NCI-H128 (cell line): ENCODE measurements at regions not wholly inside any gene's neighbourhood (a gene's known extent, or its start where the extent isn't known, plus 50 kb on each side); places are given as distances from the start of the nearest gene placed in this dataset.
"Not testable (repeated sequence)": the region's sequence is repeated elsewhere in the genome, so short reads cannot be mapped to it uniquely, and the experiment has no call there.

Experiments used
- DNase-seq: peaks from one replicate; lab custom pipeline; 2025; ENCODE audit not compliant: unreplicated experiment; lab: John Stamatoyannopoulos, UW

DNA sequence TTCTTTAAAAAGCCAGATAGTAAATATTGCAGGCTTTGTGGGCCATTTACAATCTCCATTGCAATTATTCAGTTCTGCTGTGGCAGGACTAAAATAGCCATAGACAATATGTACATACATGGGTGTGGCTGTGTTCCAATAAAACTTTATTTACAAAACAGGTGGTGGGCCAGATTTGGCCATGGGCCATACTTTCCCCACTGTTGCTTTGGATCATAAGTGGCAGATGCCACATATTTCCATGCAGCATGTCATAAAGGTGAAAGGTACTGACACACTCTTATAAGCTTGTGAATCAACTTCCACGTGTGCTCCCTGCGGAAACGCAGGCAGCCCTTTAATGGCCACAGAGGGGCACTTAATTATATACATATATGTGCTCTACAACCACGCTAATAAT, 244.4 kb upstream of the FOXN3 start:
- no peak for DNase-seq

DNA sequence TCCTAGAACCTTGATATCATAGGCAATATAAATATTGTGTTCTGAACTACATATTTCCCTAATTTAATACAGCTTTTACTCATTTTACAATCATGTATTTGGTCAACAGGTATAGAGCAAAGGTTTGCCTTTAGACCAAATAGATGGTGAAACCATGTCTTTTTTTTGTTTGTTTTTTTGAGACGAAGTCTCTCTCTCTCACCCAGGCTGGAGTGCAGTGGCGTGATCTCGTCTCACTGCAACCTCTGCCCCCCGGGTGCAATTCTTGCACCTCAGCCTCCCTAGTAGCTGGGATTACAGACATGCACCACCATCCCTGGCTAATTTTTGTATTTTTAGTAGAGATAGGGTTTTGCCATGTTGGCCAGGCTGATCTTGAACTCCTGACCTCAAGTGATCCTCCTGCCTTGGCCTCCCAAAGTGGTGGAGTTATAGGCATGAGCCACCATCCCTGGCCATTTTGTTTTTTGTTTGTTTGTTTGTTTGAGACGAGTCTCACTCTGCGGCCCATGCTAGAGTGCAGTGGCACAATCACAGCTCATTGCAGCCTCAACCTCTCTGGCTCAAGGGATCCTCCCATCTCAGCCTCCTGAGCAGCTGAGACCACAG, 243.7 kb upstream of the FOXN3 start:
- not testable (repeated sequence) for DNase-seq

DNA sequence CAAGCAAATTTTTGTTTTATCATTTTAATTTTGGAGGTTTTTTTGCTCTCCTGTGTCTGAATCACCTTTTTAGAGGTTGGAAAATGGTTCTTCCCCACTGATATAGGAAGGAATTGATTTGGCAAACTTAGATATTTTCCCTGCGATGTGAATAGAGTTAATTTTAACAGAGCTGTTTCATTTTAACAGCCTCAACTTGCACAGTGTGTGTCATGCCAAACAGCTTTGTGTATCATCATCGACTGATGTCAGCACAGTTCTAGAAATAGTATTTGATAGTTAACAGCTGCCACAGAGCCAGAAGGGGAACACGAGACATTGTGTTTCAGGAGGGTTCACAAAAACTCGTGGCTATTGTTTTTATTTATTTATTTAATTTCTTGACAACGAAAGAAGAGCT, 243.1 kb upstream of the FOXN3 start:
- DNase-seq: no peak

DNA sequence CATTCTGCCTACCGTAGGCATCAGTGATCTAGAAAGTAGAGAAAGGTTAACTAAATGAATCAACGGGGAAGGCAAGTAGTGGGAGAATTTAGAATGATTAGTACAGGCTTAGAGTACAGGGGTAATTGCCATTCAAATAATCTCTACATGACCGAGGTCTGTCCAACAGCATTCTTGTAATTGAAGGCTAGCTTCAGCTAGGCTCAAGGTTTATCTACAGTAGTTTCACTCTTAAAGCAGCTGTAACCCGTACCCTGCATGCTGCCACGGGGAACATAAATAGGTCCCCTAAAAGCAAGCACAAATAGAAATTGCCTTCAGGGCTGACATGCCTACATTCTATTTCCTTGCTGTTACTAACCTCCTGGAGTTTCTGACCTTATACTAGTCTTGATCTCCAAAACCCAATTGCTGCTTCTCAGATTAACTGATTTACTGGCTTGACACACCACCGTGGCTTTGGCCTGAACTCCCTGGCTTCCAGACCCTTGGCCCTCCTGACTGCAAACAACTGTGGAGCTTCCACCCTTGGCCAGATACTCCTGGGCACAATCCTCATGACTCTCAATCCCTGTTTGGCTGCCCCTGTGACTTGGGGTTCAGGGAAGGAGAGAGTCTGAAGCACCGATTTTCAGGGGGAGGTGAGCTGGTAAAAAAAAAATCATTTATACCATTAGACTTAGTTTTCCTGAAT, 242.1 kb upstream of the FOXN3 start:
- DNase-seq: no peak

DNA sequence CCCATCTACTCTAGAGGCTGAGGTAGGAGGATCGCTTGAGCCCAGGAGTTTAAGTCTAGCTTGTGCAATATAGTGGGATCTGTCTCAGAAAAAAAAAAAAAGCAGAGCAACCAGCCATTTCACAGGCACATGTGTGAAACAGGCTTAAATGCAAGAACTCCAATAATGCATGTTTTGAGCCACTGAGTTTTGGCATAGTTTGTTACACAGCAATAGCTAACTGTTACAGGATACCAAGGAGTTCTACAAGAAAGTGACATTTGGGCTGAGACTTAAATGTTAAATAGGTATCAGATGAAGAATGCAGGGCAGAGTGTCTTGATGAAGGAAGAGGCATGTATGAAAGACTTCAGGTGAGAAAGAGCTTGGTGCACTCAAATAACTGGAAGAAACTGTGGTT, 240.0 kb upstream of the FOXN3 start:
- no peak for DNase-seq

DNA sequence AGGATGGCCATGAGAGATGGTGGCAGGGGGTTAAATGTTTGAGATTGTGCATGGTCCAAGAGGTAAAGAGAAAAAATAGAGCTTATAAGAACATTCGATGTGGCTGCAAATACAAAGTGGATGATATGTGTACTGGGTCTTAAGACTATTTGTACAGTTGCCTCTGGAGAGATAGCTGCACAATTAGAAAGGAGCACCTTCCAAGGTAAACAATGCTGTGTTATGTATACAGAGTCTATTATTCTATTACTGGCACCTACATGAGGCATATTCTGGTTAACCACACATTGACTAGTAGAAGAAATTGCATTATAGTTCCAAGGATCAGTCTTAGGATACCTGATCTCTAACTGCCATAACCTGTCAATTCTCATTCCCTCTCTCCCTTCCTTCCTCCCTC, 238.0 kb upstream of the FOXN3 start:
- no peak for DNase-seq

DNA sequence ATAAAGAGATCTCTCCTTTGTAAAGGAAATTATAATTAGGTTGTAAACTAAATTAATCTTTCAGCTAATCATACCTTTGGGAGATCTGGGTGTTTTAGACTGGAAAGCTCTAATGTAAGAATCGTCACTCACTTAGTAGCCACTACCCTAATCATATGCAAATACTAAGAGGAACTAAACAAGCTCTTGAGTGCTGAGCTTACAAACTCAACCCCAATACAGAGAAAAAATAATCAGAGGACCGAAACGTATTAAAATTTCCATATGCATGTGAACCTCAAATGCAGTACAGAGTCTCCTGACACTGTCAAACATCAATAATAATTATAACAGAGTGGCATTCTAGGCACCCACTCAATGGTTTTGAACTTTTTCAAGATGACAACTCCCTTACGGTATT, 235.3 kb upstream of the FOXN3 start:
- DNase-seq: no peak

DNA sequence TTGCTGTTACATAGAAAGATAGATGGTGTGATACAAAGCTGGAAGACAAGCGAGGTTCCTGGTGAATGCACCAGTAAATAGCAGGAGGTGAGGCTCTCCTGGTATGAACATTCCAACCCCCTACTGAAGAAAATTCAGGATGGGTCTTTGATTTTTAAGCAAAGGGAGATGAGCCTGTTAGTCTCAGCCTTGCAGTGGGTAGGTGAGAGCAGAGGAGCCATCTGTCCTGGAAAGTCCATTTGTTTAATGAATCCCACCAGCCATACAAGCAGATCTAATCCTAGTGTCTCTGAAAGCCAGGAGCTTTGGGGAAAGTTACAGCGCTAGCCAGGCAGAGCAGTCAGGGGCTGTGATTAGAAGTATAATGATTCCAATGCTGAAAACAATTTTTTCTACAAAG, 234.8 kb upstream of the FOXN3 start:
- DNase-seq: no peak

DNA sequence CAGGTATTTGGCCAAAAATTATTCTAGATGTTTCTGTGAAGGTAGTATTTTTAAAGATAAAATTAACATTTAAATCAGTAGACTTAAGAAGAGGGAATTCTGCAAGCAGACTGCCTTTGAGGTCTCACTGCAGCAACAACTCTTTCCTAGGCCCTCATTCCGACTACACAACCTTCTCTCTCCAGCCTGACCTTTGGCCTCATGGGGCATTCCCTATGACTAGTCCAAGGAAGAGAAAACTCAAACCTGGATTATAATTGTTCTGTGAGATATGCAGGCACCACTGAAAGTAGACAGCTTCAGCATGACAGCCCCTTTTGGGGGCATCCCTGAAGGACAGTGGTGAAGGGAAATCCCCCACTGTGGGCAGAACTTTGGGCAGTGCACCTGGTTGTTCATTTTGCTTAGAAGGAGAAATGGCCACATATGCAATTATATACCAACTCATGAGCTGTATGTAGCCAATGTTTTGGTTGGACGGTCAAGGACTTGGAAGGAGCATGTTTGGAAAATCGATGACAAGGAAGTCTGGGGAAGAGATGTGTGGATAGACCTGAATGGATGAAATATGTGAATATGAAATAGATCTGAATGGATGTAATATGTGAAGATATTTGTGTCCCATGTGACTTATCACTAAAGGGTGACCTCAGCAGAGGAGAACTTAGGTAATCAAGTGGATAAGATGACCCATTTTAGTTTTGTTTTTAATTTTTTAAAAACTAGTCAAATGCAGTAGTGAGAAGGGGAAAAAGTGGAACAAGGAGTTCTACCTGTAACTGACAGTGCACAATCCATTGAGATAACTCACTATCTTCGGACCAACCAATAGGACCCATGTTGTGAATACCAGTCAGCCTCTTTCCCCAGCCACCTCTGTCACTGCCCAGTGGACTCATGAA, 233.3 kb upstream of the FOXN3 start:
- DNase-seq: no peak

DNA sequence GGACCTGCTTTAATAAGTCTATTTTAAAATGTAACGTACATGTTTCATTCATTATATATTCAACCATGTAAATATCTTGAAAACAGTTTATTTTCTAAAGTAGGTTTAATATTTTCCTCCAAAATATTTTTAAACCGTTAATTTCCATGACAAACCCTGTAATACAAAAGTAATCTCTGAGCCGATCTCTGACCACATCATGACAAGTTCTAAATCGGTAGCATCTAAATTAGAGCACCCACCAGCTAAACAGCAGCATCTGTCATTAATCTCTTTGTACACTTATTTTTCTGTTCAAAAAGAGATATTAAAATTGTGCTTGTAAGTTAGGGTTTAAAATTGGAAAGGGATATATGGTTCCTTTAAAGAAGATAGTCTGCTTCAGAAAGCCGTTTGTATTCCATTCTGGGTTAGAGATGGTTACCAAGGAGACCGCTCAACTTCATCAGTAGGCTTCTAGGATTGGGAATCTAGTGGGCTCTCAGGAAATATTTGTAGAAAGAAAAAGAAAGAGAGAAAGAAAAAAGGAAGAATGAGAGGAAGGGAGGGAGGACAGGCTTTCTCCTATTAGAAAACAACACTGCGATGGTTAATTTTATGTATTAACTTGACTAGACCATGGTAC, 232.5 kb upstream of the FOXN3 start:
- no peak for DNase-seq

DNA sequence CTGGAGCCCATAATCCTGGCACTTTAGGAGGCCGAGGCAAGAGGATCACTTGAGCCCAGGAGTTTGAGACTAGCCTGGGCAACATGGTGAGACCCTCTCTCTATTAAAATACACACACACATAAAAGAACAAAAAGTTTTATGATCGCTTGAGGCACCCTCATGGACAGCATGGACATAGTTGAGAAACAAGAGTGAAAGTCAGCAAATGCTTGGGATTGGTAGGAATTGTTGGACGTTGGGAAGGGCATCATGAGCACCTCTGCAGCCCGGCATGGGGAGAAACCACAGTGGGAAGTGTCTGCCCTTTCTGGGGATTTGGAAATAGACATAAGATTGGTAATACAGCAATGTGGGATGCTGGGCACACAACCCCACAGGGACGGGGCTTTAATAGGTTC, 231.9 kb upstream of the FOXN3 start:
- DNase-seq: no peak

DNA sequence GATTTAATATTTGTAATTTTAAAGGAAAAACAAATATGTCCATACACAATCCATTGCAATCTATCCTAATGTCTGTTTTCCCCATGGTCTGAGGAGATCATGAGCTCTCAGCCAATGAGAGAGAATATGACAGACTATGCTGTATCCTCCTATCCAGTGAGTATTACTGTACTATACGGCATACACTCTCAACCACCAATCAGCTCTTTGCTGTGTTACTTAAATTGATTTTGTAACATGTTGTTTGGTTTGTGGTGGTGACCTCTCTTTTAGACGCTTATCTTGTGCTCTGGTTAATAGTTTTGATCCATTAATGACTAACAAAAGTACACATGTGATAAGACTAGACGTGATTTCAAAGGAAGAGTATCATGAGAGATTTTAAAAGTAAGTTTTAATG, 231.5 kb upstream of the FOXN3 start:
- DNase-seq: no peak

DNA sequence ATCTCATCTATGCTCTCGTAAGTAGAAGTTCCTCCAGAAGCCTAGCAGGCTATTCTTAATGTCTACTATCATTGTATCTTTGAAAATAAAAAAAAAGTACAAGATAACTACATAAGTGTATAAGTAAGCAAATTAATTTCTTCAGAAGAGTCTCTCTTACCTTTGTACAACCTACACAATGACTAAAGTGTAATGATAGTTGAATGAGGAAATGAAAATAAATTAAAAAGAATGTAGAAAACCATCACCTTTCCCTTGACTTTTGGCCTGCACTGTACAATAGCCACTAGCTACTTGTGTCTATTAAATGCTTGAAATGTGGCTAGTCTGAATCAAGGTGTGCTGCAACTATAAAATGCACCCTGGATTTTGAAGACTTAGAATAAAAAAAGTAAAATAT, 229.9 kb upstream of the FOXN3 start:
- DNase-seq: no peak

DNA sequence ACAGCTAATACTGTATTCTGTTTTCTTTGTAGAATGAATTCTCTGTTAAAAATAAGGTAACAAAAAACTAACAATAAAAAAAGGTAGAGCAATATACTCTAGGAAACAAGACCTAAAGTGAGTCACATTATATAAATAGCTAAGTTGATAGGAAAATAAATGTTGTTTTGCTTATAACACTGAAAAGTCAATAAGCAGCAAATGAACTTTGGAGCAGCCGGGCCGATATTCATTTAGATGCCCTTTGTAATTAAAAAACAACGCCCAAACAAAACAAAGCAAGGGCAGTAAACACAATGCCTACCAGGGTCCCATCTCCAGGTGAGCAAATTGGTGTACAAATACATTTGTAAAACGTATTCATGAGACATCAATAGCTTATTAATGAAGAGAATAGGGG, 227.6 kb upstream of the FOXN3 start:
- DNase-seq: no peak

DNA sequence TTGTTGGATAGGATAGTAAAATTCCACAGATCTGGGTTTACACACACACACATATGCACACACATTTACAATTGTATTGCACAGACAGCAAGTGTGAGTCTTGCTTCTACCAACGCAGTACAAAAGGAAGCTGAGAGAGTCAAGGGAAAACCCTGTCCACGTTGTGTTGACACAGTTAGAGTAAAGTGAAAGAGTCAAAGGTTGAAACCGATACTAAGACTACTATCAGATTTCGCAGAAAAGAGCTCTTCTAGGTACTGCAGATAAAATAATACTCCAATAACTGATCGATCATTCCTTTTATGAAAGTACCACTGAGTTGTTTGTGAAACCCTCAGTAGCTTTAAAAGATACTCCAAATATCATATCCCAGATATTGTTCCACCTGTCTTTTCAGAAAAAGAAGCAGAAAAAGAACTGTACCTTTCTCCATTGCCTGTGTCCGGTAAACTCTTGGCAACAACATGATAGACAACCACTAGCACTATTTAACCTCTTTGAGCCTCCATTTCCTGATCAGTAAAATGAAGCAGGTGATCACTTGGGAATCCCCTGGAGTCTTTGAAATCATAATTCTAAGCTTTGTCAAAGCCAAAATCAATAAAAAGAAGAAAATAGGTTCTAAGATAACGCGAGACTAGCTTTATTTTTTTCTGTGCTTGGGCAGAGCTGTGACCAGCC, 224.6 kb upstream of the FOXN3 start:
- no peak for DNase-seq

DNA sequence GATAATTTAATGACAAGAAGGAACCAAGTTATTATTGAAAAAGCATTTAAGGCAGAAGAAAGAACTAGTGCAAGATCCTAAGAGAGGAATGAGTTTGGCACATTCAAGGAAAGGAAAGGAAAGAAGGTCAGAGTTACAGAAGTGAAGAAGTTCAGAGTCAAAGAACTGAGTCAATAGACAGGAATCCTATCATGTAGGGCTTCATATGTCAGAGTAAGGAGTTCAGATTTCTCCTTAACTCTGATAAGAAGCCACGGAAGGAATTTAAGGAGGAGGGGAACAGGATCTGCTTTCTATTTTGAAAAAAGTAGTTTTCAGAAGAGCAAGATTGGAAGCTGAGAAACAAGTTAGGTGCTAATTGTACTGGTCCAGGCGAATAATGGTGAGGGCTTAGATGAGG, 223.1 kb upstream of the FOXN3 start:
- no peak for DNase-seq

DNA sequence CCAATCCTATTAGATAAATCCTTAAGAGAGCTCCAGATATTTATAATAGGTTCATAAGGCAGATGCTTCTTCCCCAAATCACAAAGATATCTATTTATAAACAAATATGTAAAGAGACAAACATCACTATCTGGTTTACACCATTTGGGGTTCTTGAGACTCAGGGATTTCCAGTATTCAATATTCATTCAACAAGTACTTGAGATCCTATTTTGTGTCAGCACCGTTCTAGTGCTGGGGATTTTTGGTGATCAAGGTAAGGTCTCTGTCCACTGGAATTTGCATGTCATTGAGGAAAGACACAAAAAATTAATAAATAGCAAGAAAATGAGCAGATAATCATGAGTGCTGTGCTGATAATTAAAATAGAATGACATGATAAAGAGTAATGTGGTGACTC, 222.7 kb upstream of the FOXN3 start:
- no peak for DNase-seq

DNA sequence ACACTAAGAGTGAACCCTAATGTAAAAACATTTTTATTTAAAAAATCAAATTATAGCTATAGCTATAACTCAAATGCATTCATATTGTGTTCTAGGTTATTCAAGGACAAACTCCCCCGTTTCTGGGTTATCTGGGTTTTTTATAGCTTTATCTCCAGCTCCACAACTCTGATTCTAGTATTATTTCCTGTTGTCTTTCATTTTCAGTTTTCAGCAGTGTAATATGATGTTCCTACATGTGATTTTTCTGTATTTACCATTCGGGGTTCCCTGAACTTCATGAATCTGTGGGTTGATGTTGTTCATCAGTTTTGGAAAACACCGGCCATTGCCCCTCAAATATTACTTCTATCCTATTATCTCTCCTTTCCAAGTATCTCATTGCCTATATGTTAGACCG, 221.9 kb upstream of the FOXN3 start:
- no peak for DNase-seq

DNA sequence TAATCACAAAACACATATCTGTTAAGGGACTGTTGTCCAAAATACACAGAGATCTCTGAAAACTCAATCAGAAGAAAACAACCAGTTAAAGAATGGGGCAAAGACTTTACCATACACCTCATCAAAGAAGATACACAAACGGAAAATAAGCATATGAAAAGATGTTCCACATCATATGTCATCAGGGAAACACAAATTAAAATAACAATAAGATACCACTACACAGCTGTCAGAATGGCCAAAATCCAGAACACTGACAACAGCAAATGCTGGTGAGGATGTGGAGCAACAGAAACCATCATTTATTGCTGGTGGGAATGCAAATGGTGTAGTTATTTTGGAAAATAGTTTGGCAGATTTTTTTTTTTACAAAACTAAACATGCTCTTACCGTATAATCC, 220.5 kb upstream of the FOXN3 start:
- no peak for DNase-seq

DNA sequence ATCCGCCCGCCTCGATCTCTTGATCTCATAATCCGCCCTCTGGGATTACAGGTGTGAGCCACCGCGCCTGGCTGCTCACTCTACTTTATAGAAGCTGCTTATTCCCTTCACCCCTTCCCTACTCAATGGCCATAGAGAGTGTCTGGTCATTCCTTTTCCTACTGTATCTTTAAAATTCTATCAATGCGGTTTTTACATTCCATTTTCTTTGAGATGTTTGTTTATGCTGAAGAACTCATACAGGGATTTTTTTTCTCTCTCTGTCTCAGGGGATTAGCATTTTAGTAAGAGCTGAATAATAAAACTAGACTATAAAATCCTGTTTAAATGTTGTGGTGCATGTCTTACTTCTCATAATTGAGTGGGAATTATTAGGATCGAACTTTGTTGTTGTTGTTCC, 218.6 kb upstream of the FOXN3 start:
- DNase-seq: no peak

DNA sequence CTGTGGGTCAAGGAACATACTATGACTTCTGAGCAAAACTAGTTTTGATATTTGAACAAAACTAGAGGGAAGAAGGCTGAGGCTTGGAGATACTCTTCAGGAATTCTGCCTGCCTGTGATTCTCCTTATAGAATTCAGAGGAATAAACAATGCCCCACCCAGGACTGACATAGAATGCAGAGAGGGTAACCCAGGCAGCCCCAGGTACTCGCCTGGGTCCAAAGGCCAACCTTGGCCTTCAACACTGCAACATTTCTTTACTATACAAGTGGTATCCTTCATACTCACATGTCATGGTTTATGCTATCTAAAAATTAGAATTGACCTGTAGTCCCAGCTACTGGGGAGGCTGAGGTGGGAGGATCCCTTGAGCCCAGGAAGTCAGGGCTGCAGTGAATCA, 217.0 kb upstream of the FOXN3 start:
- DNase-seq: no peak
